ENCODE measurements at regions not wholly inside any gene's neighbourhood (a gene's known extent, or its start where the extent isn't known, plus 50 kb on each side); places are given as distances from the start of the nearest gene placed in this dataset.

DNA sequence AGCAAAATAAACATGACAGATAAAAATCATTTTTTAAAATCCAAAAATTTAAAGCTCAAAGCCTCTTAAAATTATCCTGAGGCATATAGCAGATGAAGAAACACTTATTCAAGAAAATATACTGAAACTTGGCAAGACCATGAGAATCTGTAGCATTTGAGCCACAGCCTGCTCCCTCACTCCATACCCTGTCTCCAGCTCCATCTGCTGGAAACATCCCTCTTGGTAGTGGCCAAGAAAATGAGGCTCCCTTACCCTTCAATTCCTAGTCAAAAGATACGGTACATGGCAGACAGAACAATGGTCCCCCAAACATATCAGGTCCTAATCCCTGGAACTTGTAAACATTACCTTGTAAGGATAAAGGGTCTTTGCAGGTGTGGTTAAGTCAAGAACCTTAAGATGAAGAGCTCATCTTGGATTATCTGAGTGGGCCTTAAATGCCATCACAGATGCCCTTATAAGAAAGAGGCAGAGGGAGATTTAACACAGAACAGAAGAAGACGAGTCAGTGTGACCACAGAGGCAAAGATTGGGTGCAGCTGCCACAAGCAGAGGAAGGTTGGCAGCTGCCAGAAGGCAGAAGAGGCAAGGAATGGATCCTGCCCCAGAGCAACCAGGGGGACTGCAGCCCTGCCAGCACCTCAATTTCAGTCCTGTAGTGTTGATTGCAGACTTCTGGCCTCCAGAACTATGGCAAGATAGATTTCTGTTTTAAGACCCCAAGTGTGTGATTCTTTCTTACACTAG lies 149.4 kb downstream of the ZNF248 start:
- Histone ChIP-seq H3K27ac (ENCODE audit: low read length) (no peak overlapping the region), H3K27me3 (ENCODE audit: low read depth, low read length) (no peaks in the 10 kb centered on the region), H4K20me1 (ENCODE audit: insufficient read depth, low read length) (no peaks in the 10 kb centered on the region), H3K79me2 (ENCODE audit: low read length) (no peaks in the 10 kb centered on the region), H3K9me3 (ENCODE audit: insufficient read depth, low read length) (no peaks in the 10 kb centered on the region), H3K4me3 (ENCODE audit: low read length) (no peak overlapping the region), H3K36me3 (replicated peaks; ENCODE audit: low read depth, low read length) (no peaks in the 10 kb centered on the region), H3K4me1 (ENCODE audit: low read length) (no peaks in the 10 kb centered on the region), H3K9ac (ENCODE audit: low read length) (no peak overlapping the region), H2AFZ (ENCODE audit: low read depth, low read length) (0 out of 2 replicates have a peak overlapping the region, but pooled peaks have one; percentile 60), H3K4me2 (ENCODE audit: low read length) (no peak overlapping the region)
- TF ChIP-seq, protein P1, sequence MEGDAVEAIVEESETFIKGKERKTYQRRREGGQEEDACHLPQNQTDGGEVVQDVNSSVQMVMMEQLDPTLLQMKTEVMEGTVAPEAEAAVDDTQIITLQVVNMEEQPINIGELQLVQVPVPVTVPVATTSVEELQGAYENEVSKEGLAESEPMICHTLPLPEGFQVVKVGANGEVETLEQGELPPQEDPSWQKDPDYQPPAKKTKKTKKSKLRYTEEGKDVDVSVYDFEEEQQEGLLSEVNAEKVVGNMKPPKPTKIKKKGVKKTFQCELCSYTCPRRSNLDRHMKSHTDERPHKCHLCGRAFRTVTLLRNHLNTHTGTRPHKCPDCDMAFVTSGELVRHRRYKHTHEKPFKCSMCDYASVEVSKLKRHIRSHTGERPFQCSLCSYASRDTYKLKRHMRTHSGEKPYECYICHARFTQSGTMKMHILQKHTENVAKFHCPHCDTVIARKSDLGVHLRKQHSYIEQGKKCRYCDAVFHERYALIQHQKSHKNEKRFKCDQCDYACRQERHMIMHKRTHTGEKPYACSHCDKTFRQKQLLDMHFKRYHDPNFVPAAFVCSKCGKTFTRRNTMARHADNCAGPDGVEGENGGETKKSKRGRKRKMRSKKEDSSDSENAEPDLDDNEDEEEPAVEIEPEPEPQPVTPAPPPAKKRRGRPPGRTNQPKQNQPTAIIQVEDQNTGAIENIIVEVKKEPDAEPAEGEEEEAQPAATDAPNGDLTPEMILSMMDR (IDR thresholded peaks at IDR 0.05; ENCODE audit: low read depth, low read length) = no peak
- no peak for TF ChIP-seq EZH2phosphoT487 (IDR thresholded peaks at IDR 0.05; ENCODE audit: low read depth)

DNA sequence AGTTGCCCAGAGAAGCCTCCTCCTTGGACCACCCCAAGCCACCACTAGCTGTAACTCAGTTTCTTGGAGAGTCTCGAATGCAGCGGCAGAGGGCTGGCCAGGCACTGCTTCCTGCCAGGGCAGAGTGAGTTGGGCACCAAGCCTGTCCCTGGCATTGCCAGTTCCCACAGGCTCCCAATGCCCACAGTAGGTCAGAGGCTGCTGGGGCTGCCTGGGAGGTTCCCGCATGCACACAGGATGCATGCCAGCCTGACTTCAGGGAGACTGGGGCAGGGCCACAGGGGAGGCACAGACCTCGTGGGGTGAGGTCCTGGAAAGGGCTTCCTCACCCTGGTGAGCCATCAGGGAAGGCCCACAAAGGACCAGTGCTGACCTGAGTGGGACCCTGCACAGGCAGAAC lies 152.8 kb downstream of the ZNF248 start:
- Histone ChIP-seq H3K4me2 (ENCODE audit: low read length) (no peak overlapping the region), H3K4me3 (ENCODE audit: low read length) (no peak overlapping the region), H3K9me3 (ENCODE audit: insufficient read depth, low read length) (no peaks in the 10 kb centered on the region), H3K27me3 (ENCODE audit: low read depth, low read length) (no peaks in the 10 kb centered on the region), H2AFZ (ENCODE audit: low read depth, low read length) (no peak overlapping the region), H3K79me2 (ENCODE audit: low read length) (no peaks in the 10 kb centered on the region), H4K20me1 (ENCODE audit: insufficient read depth, low read length) (no peaks in the 10 kb centered on the region), H3K36me3 (replicated peaks; ENCODE audit: low read depth, low read length) (no peaks in the 10 kb centered on the region), H3K27ac (ENCODE audit: low read length) (no peak overlapping the region), H3K4me1 (ENCODE audit: low read length) (no peaks in the 10 kb centered on the region), H3K9ac (ENCODE audit: low read length) (no peak overlapping the region)
- TF ChIP-seq EZH2phosphoT487 (IDR thresholded peaks at IDR 0.05; ENCODE audit: low read depth) = no peak
- TF ChIP-seq, protein P1 (IDR thresholded peaks at IDR 0.05; ENCODE audit: low read depth, low read length) = no peak

DNA sequence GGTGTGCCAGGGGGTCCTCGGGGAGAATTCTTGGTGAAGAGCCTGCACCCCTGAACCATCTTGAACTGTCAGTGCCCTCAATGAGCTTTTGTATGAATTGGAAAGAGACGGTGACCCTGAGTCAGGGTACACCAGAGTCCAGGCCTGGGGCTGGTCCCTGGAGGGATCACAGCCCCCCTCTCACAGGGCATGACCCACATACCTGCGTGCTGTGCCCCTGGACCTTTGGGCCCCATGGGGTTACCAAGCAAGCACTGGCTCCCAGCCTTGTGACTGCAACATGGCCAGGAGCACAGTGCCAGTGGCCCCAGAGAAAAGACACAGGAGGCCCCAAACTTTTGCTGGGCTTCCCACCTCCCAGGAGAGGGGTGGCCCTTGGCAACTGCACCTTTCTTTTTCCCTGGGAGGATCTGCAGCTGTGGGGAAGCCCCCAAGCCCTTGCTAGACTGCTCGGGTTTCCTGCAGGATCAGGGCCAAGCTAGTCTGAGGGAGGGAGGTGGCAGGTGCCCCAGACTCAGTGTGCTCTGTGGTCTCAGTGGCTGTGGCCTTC lies 153.5 kb downstream of the ZNF248 start:
- no peak overlapping the region for H3K27ac ChIP-seq (ENCODE audit: low read length)
- no peaks in the 10 kb centered on the region for H4K20me1 ChIP-seq (ENCODE audit: insufficient read depth, low read length)
- H2AFZ ChIP-seq (ENCODE audit: low read depth, low read length) = no peak overlapping the region
- H3K36me3 ChIP-seq (replicated peaks; ENCODE audit: low read depth, low read length) = no peaks in the 10 kb centered on the region
- no peak overlapping the region for H3K9ac ChIP-seq (ENCODE audit: low read length)
- no peak for TF ChIP-seq EZH2phosphoT487 (IDR thresholded peaks at IDR 0.05; ENCODE audit: low read depth)
- TF ChIP-seq, protein P1 (IDR thresholded peaks at IDR 0.05; ENCODE audit: low read depth, low read length) = no peak
- H3K4me1 ChIP-seq (ENCODE audit: low read length) = no peaks in the 10 kb centered on the region
- H3K79me2 ChIP-seq (ENCODE audit: low read length) = no peaks in the 10 kb centered on the region
- H3K9me3 ChIP-seq (ENCODE audit: insufficient read depth, low read length) = no peaks in the 10 kb centered on the region
- H3K27me3 ChIP-seq (ENCODE audit: low read depth, low read length) = no peaks in the 10 kb centered on the region
- no peak overlapping the region for H3K4me3 ChIP-seq (ENCODE audit: low read length)
- no peak overlapping the region for H3K4me2 ChIP-seq (ENCODE audit: low read length)

DNA sequence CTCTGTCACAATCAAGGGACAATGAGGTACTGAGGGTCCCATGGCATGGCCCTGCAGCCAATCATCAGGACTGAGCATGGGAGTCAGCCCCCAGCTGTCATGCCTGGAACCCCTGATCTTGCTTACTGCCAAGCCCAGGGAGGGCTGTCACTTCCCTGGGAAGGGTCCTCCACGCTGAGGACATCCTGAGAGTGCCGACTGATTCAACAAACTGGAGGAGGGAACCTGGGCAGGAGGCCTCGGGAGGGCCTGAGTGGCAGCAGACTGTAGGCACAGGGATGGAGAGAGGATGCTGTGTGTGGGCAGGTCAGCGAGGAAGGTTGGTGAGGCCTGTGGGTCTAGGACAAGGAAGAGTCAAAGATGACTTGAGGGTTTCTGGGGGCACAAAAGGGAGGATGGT lies 154.3 kb downstream of the ZNF248 start:
- no peak overlapping the region for H3K4me2 ChIP-seq (ENCODE audit: low read length)

More for the DNA sequence above, 154.3 kb downstream of the ZNF248 start:
- Histone ChIP-seq H3K27ac (ENCODE audit: low read length) (no peak overlapping the region), H3K9ac (ENCODE audit: low read length) (no peak overlapping the region), H3K36me3 (replicated peaks; ENCODE audit: low read depth, low read length) (no peaks in the 10 kb centered on the region), H3K79me2 (ENCODE audit: low read length) (no peaks in the 10 kb centered on the region), H3K4me3 (ENCODE audit: low read length) (no peak overlapping the region), H3K9me3 (ENCODE audit: insufficient read depth, low read length) (no peaks in the 10 kb centered on the region), H4K20me1 (ENCODE audit: insufficient read depth, low read length) (no peaks in the 10 kb centered on the region), H3K4me1 (ENCODE audit: low read length) (no peaks in the 10 kb centered on the region), H3K27me3 (ENCODE audit: low read depth, low read length) (no peaks in the 10 kb centered on the region), H2AFZ (ENCODE audit: low read depth, low read length) (no peak overlapping the region)
- TF ChIP-seq EZH2phosphoT487 (IDR thresholded peaks at IDR 0.05; ENCODE audit: low read depth) = no peak
- TF ChIP-seq, protein P1 (IDR thresholded peaks at IDR 0.05; ENCODE audit: low read depth, low read length) = no peak

Data from OCI-LY3 (cell line).